ENCODE measurements at regions not wholly inside any gene's neighbourhood (a gene's known extent, or its start where the extent isn't known, plus 50 kb on each side); places are given as distances from the start of the nearest gene placed in this dataset.
"Not testable (repeated sequence)": the region's sequence is repeated elsewhere in the genome, so short reads cannot be mapped to it uniquely, and the experiment has no call there.

DNA sequence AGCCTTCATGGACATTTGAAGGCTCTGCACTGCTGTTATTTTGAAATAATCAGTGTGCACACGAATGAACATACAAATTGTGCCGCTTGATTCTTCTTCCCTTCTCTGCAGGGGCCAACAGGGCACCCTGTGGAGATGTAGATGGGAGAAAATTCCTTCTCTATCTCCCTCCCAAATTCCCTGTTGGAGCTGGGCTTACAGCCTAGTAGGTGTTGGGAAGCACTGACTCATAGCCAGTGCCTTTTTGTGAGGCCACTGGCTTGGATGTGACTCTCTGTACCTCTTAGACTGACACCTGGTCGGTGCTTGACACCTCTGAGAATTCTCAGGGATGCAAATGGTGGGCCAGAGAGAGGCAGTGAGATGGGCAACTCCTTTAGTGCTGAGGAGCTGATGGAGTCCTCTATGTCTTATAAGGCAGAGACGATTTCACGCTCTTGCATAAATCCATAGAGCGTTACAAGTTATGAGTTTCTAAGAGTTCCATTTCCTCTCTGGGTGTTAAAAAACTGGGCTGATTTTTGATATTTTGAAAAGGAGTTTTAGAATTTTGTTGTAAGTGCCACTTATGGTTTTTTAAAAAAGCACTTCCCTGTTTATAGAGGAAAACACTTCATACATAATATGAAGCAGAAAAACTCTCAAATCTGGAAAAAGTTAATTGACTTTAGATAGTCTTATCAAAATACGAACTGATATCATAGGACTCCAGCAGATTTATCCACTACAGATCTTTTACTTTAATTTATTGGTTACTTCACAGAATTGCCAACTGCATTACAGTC, 89.8 kb upstream of the MAP3K7 start:
- DNase-seq: no peak

DNA sequence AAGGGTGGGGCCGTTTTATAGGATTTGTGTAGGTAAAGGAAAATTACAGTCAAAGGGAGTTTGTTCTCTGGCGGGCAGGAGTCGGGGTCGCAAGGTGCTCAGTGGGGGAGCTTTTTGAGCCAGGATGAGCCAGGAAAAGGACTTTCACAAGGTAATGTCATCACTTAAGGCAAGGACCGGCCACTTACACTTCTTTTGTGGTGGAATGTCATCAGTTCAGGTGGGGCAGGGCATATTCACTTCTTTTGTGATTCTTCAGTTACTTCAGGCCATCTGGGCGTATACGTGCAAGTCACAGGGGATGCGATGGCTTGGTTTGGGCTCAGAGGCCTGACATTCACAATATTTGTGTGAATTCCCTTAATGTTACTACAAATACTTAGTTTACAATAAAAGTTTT, 88.2 kb upstream of the MAP3K7 start:
- not testable (repeated sequence) for DNase-seq

DNA sequence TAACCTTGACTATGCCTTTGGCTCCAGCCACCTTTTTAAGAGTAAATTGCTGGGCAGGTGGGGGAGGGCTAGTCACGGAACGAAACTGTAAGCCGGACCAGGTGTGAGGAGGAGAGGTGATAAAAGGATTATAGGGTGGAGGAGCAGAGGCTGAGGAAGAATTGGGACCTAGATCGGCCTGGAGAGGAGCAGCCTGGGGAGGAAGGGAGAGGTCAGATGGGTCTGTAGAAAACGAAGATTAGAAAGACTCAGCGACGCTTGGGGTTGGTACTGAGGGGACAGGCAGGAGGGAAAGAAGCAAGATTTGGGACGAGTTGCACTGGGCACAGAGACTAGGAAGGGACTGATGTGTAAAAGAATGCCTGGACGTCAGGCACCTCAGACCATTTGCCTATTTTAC, 87.2 kb upstream of the MAP3K7 start:
- DNase-seq: not testable (repeated sequence)

DNA sequence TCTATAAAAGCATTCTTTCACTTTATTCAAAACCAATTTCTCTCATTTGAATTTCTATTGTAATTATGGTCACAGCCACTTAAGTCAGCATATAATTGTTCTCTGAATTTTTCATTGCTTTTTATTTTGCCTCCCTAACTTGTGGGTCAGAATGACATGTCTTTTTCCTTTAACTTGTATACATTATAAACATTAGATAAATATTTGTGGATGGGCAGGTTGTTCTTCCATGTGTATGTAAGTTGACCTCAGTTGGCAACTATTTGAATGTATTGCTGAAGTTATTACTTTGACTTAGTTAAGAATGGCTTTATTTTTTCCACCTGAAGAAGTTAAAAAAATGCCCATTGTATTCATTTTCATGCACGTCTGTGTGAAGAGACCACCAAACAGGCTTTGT, 83.0 kb upstream of the MAP3K7 start:
- DNase-seq: no peak

DNA sequence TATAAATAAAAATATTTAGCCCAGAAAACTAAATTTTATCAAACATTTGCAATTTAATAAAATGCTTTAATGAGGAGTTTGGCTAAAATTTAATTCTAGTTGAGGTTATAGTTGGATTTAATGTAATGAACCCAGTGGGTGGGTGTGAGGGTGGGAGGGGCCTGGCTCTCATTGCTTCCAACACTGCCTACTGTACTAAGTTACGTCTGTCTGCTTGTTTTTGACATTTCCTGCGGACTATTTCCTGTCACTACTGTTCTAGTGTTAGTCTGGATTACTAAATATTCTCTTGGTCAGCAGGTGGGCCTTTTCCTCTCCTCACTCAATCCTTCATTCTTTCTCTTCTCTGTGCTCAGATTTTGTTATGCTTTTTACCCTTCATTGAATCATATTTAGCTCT, 82.5 kb upstream of the MAP3K7 start:
- no peak for DNase-seq

DNA sequence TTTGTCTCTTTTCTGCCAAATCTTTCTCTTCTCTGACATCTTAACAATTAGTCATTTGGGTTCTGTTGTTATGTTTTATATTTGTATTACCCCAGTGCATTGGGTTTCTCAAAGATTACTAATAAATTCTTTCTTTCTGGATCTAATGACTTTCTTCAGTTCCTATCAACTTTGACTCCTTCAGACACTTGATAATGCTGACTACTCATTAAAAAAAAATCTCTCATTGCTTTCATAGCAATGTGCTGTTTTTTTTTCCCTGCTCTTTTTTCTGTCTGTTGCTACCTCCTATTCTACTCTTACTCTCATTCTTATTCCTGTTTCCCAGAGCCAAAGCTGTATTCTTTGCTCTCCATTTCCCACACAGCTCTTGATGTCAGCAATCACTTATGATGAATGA, 81.3 kb upstream of the MAP3K7 start:
- no peak for DNase-seq

DNA sequence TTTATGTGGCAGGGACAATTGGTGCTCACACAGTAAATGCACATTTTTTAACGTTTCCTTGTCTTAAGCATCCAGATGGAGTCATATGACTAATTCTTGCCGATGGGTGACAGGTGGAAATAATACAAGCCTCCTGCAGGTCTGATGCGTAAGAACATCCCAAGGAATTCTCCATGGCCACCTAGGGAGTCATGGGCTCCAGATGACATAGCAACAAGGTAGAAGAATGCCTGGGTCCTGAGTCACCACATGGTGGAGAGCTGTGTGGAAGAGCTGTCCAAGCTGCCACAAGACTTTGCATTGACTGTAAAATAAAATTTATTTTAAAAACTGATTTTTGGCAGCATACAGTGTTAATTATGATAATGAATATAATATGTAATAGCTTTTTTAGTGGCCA, 77.0 kb upstream of the MAP3K7 start:
- no peak for DNase-seq

DNA sequence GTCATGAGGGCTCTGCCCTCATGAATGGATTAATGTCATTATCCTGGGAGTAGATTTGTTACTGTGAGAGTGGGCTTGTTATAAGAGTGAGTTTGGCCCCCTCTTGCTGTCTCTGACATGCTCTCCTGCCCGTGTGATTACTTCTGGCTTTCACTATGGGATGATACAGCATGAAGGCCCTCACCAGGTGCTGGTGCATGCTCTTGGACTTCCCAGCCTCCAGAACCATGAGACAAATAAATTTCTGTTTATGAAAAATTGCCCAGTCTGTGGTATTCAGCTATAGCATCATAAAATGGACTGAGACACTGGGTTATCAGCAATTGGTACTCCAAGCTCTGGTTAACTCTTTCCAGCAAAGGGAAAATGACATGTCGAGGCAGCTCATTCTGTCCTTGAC, 76.2 kb upstream of the MAP3K7 start:
- DNase-seq: no peak

DNA sequence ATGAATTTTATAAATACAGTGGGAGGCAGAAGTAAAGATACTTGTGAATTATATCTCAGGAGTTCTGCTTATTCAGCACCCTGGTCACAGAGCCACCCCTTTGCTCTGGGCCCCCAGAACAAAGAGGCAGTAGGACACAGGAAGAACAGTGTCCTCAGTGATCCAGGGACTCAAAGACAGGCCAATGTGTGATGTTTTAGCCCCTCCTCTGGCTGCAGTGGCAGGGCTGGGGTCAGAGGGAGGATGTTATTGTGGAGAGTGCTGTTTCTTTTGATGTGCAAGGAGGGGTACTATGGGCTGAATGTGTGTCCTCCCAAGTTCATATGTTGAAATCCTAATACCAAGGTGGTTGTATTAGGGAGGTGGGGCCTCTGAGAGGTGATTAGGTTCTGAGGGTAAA, 74.1 kb upstream of the MAP3K7 start:
- no peak for DNase-seq

DNA sequence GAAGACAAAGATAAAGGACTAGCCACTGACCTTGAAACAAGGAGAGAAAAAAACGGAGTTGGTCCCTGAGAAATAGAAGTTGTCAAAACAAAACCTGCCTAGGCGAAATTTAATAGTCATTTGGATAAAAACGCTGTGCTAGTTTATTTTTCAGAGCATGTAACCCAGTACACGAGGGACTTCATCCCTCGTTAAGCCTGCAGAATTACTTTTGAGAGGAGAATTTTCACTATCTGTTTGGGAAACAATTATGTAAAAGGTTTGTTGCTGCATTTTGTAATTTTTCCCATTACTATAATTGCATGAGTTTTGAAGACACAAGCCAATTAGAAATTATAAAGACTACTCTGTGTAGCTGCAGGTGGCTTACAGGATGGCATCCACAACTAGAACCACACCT, 71.6 kb upstream of the MAP3K7 start:
- no peak for DNase-seq

DNA sequence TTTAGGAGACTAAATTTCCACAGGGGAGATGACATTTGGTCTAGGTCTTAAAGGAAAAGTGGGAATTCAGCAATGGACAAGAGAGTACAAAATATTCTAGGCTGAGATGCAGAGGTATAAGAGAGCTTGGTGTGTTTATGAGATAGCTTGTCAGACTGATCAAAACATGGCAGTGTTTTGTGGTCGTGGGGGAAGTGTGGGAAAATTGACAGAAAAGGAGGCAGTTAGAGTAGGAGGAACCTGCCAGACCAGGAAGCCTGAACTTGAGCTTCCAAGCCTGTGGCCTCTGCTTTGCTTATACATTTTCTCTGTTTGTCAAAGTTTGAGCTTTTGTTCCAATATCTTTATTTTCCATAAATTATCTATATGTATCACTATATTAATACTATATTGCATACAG, 69.5 kb upstream of the MAP3K7 start:
- DNase-seq: no peak

DNA sequence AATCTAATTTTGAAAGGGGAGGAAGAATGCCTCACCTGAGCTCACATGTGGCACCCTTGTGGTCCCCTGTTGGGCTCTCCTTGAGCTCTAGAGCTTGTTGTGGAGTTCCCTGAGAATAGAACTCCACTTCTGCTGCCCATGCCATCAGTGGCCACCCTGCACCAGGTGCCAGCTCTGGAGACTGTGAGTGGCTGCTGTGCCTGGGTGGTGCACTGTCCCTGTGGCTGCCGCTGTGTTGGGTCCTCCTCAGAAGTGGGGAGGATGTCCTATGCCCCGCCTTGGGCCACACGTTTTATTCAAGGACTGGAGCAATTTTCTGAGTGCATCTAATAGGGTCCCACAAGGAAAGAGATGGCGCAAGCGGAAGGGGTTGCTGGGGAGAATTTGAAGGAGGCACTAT, 67.9 kb upstream of the MAP3K7 start:
- DNase-seq: no peak

DNA sequence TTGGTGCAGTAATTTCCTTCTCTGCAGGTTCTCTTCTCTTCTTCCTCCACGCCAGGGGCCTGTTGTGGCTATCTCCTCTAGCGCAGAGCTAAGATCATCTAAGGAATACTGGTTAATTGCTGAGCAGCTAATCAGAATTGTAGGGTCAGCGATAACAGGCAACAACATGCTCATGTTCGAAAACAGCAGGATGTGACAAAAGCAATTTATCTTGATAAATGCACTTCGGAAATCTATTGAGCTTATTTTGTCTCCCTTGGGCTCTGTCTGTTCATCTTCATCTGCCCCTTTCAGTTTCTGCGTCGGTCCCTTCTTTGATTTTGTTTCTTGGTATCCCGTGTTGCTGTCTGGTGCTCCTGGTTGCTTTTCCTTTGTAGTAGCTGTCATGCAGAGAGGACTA, 67.3 kb upstream of the MAP3K7 start:
- DNase-seq: no peak

DNA sequence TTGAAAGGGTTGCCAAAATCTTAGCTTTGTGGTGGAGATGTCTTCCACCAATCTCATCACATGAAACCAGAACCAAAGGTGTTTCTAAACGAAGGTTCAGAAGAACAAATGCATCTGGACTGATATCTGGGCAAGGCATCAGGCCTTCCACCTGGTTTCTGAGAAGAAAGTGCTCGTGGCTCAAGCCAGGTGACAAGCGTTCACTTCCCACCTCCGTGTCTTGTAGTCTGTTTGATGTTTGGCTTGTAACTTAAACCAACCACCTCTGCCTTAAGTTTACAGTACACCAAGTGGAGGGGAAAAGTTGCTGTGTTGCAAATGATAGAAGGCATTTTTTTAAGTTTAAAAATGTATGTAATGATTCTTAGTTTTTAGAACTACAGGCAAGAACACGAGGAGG, 66.9 kb upstream of the MAP3K7 start:
- no peak for DNase-seq

DNA sequence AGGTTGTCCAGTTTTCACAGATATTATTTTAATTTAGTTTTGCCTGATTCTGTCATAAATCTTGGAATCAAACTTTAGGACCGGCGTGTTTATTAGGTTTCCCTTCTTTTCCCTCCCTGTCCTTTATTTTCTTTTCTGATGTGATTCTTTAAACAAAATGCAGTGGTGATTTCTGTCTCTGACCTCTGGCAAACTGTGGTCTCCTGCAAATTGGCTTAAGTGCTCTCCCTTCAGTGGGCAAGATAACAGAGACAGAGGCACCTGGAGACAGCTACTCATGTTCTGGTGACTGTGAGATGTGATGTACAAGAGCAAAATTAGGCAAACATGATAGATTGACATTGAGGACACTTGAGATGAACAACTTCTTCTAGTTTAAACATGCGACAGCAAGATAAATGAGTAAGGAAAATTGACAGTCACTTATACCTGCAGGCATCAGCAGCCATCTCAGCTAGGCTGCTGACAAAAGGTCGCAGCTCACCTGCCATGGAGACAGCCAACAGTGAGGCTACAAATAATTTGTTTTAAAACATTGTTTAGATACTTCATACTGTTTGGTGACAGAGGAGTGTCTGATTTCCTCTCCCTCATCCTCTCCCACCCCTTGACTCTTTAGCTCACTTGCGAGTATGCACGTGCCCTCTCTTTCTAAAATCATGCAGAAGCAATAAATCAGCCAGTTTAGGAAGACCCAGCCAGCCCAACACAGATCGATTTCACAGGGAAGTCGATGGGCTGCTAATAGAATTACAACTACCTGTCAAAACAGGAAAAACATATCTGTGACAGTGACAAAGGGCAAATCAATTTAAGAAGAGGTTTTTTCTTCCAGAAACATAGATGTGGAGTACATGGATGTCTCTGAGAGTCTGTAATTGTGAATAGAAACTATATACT, 63.4 kb upstream of the MAP3K7 start:
- no peak for DNase-seq

DNA sequence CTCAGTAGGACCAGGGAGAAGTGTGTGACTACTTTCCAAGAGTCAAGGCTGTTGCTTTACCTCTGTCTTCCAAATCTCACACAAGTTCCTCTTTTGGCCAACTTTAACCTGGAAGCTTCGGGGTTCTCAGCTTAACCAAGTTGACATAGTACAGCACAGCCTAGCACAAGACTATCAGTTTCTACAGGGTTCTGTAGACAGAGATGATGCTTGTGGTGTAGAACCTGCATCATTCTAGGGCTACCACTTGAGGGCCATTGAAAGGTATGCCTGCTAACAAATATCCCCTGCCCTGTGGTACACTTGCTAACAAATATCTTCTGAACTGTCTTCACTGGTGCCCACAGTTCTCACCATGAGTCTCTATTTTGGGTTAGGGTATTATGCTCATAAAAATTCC, 62.0 kb upstream of the MAP3K7 start:
- DNase-seq: no peak

DNA sequence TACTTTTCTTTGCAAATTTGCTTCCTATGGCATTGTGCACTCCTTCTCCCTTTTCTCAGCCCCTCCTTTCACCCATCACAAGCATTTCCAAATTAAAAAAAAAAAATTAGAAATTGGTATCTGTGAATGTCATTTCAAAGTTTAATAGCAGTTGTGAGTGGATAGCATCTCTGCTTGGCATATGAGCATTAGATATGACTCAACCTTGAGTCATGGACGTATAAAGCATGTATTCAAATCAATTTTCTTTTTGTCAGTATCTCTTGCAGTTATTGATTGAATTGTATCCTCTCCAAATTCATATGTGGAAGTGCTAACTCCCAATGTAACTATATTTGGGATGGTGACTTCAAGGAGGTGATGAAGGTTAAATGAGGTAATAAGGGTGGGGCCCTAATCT, 60.1 kb upstream of the MAP3K7 start:
- no peak for DNase-seq

DNA sequence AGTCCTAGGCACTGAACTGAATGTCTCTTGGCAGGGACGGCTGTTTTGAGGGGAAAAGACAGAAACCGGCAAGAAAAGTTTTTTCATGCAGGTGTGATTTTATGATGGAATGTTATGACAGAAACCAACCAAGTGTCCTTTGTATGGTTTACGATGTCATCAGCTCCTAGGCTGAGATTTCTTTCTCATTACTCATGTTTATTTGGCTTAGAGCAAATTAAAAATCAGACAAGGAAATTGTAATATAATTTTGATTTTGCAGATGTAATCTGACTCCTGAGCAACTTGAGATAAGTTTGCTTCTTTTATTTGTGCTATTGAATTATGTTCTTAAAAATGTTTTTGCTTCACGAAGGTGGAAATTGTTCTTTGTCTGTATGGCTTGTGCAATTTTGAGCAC, 58.8 kb upstream of the MAP3K7 start:
- no peak for DNase-seq

DNA sequence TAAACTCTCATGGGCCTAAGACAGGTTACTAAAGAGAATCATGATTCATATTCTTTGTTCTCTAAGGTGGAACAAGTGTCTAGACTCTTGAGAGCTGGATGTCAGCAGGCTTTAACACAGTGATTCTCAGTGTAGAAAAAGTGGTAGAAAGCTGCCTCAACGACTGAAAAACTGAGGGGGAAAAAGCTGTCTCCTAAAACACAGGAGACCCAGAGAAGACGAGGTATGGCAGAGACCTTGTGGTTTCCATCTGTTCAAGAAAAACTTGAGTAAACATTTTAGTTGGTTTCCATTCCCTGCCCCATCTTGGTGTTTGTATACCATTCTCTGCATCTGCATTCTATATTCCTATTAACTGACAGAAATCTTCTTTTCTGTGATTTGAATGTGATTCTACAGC, 57.6 kb upstream of the MAP3K7 start:
- no peak for DNase-seq

DNA sequence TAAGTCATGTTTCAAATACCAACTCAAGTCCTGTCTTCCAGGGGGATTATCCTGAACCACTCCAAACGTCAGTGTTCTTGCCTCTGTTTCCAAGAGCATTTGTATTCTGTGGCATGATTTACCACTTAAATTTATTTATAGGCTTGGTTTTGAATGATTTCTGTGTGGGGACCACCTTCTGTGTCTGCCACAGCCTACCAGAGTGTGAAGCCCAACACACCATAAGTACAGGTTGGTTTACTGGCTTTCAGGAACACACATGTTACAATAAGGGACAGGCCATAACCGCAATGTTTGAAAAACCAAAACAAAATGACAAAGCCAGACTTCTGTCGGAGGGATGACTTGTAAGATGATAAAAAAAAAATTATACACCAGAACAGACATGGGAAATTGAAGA, 56.5 kb upstream of the MAP3K7 start:
- no peak for DNase-seq

DNA sequence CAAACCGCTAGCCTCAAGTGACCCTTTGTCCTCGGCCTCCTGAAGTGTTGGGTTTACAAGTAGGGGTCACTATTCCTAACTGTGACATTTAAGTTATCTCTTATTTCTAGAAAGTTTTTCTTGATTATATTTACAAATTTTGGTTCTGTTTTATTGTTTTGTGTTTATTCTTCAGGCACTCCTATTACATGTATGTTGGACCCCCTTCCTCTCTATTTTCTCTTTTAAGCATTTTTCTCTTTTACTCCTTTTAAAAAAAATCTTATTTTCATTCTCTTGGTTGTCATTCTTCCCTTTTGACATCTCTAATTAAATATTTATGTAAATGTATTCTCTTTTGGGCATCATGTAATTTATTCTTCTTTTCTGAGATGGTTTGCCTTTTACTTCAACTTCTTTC, 50.4 kb upstream of the MAP3K7 start:
- no peak for DNase-seq

All from hematopoietic multipotent progenitor cell treated with erythropoietin and hydrocortisone succinate and interleukin-3 and kit ligand, for 6 days (in vitro differentiated cells).